Heart left ventricle (tissue), 14 donors: ENCODE measurements at regions not wholly inside any gene's neighbourhood (a gene's known extent, or its start where the extent isn't known, plus 50 kb on each side); places are given as distances from the start of the nearest gene placed in this dataset.

Experiments
- ATAC-seq, 4 donors: fragments of 200-7000 bp; cut with Tn5 transposase; one replicate each; pipeline ENCODE4 v1.9.1; 2020 to 2022; ENCODE audit warnings: moderate library complexity in 4 of 4, mild to moderate bottlenecking in 3 of 4, moderate number of reproducible peaks in 1 of 4
- DNase-seq, 5 donors: peaks; one replicate each; pipeline ENCODE4 v3.0.0-alpha.2; 2020
- H3K27ac ChIP-seq, 12 donors: fragments of 200-600 bp; sonication (generic) in 4 of 12; one replicate each; pipeline versions ENCODE4 v1.5.0 to v1.8.0; 2016 to 2022; ENCODE audit warnings: mild to moderate bottlenecking in 2 of 12
- H3K27me3 ChIP-seq, 9 donors: fragments of 200-600 bp; sonication (generic) in 2 of 9; one replicate each; pipeline versions ENCODE4 v1.5.1 to v1.8.0; 2016 to 2022; ENCODE audit warnings: mild to moderate bottlenecking in 3 of 9
- H3K36me3 ChIP-seq, 9 donors: fragments of 200-600 bp; sonication (generic) in 2 of 9; one replicate each; pipeline versions ENCODE4 v1.5.0 to v1.8.0; 2018 to 2022; ENCODE audit warnings: mild to moderate bottlenecking in 2 of 9
- H3K4me1 ChIP-seq, 12 donors: fragments of 200-600 bp; sonication (generic) in 4 of 12; one replicate each; pipeline versions ENCODE4 v1.5.0 to v1.8.0; 2016 to 2022; ENCODE audit warnings: mild to moderate bottlenecking in 3 of 12
- H3K4me3 ChIP-seq, 12 donors: fragments of 200-600 bp; sonication (generic) in 4 of 12; one replicate each; pipeline versions ENCODE4 v1.5.0 to v1.8.0; 2017 to 2022; ENCODE audit warnings: mild to moderate bottlenecking in 9 of 12, moderate library complexity in 4 of 12
- H3K9me3 ChIP-seq, 12 donors: fragments of 200-600 bp; sonication (generic) in 4 of 12; one replicate each; pipeline versions ENCODE4 v1.5.0 to v1.8.0; 2016 to 2022; ENCODE audit warnings: mild to moderate bottlenecking in 1 of 12
- CTCF ChIP-seq, 12 donors: fragments of 200-600 bp; sonication (generic) in 4 of 12; IDR thresholded peaks; one replicate each; pipeline versions ENCODE4 v1.5.0 to v1.8.0; 2018 to 2022; ENCODE audit warnings: antibody characterized with exemption in 12 of 12, mild to moderate bottlenecking in 5 of 12
- POLR2A ChIP-seq, 2 donors: fragments of 450-650 bp; IDR thresholded peaks; one replicate each; pipeline ENCODE4 v1.6.1; 2017; ENCODE audit warnings: antibody characterized with exemption in 2 of 2, mild to moderate bottlenecking in 2 of 2, moderate library complexity in 2 of 2
- intact Hi-C, 10 donors: fragments of 100-400 bp; cut with DNase I; formaldehyde crosslinking; loops; one replicate each; pipeline versions ENCODE4 v1.11.1 to v1.14.2; 2022
- donor health status: ischemic (EF 13 %, LVEDD 7.1; RV severe dilation, severe dysfunction).
- donor health status: DM: no; HTN: yes; CAD: no.
- donor health status: DM: no; HTN: no; CAD: no.
- donor health status: ischemic (EF 25% LVEDD 6.9; RV normal size, moderate dysfunction).
- donor health status: ischemic (EF 25% LVEDD 5.7; RV mildly dilated, moderate dysfunction).
- donor health status: DM: yes; HTN: yes; CAD: no.
- donor health status: ischemic (EF 35%, LVEDD 5.7; RV mildly dilated, moderate dysfunction).
- donor health status: nonischemic (EF 11% LVEDD 7.7; RV severe dilation, severe dysfunction).
- donor health status: DM: yes; HTN: yes; CAD: no.
- donor health status: PGD.
- donor health status: ischemic (EF 29% LVEDD 5.4; RV normal size, mild dysfunction).
- donor health status: nonischemic (EF 23%, LVEDD 6.1; RV moderate dilation, normal function).

- ATAC-seq (no peak), DNase-seq (no peak)
- no peak overlapping the region for H3K4me3 ChIP-seq
- intact Hi-C loops: loop anchor here in 4 of 10 donors (5.0 to 10.0 kb wide), 4 partner anchors 318 to 508 kb away; no protein-coding TSS in a partner anchor
- H3K27me3 ChIP-seq: no peaks in the 10 kb centered on the region
- TF ChIP-seq CTCF (IDR thresholded peaks at IDR 0.05) (peak; percentile 23 to 57 (median 40)), POLR2A (IDR thresholded peaks at IDR 0.05) (no peak)
- no peaks in the 10 kb centered on the region for H3K36me3 ChIP-seq
- no peaks in the 10 kb centered on the region for H3K9me3 ChIP-seq
- no peak overlapping the region for H3K27ac ChIP-seq
- H3K4me1 ChIP-seq: no peaks in the 10 kb centered on the region
These were observed 67.2 kb upstream of the BRWD3 start for GRCh38 chrX:80876877-80877276.
